Lower leg skin (tissue), 4 donors: ENCODE measurements at regions not wholly inside any gene's neighbourhood (a gene's known extent, or its start where the extent isn't known, plus 50 kb on each side); places are given as distances from the start of the nearest gene placed in this dataset.

Experiments used
- DNase-seq, 2 donors: peaks; one replicate each; pipeline ENCODE4 v3.0.0-alpha.2; 2019; ENCODE audit warnings: low spot score in 2 of 2
- H3K4me3 ChIP-seq: fragments of 200-600 bp; sonication (generic); 2 replicates; pipeline ENCODE4 v1.5.1; 2017; ENCODE audit warnings: mild to moderate bottlenecking, low read depth; ENCODE audit not compliant: poor library complexity, severe bottlenecking
- POLR2A ChIP-seq, 2 donors: fragments of 450-650 bp; IDR thresholded peaks; one replicate each; pipeline ENCODE4 v1.6.1; 2016 to 2017; ENCODE audit warnings: antibody characterized with exemption in 2 of 2, mild to moderate bottlenecking in 1 of 2, moderate library complexity in 1 of 2
- intact Hi-C: fragments of 100-400 bp; cut with DNase I; formaldehyde crosslinking; loops from one replicate; pipeline ENCODE4 v1.15.0; 2023; ENCODE audit warnings: low total_unique reads
- TF ChIP-seq, protein P1 (sequence below), 3 donors: fragments of 450-650 bp; IDR thresholded peaks; one replicate each; pipeline ENCODE4 v1.5.1; 2016; ENCODE audit warnings: antibody characterized with exemption in 3 of 3, mild to moderate bottlenecking in 3 of 3, moderate library complexity in 2 of 3

DNA sequence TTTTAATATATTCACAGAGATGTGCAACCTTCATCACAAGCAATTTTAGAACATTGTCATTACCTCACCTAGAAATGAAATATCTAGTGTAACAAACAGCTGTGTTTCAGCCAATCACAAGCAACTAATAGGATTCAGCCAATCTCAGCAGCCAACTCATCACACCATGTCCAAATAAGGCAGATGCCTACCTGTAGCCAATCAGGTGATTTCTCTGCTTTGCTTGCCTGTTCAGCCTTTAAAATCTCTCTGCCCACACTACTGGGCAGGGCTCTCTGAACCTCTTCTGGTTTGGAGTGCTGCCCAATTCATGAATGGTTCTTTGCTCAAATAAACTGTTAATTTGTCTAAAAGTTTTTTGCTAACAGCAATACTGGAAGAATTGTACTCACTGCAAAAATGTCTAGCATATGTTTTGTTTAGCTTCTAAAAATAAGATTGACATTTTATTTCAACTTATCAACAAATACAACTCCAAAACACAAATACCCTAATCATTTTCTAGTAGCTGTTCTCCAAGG, 52.4 kb upstream of the IGFBP7 start:
- intact Hi-C loops = no loop called here
- no peak overlapping the region for H3K4me3 ChIP-seq
- DNase-seq = no peak
- TF ChIP-seq, protein P1, sequence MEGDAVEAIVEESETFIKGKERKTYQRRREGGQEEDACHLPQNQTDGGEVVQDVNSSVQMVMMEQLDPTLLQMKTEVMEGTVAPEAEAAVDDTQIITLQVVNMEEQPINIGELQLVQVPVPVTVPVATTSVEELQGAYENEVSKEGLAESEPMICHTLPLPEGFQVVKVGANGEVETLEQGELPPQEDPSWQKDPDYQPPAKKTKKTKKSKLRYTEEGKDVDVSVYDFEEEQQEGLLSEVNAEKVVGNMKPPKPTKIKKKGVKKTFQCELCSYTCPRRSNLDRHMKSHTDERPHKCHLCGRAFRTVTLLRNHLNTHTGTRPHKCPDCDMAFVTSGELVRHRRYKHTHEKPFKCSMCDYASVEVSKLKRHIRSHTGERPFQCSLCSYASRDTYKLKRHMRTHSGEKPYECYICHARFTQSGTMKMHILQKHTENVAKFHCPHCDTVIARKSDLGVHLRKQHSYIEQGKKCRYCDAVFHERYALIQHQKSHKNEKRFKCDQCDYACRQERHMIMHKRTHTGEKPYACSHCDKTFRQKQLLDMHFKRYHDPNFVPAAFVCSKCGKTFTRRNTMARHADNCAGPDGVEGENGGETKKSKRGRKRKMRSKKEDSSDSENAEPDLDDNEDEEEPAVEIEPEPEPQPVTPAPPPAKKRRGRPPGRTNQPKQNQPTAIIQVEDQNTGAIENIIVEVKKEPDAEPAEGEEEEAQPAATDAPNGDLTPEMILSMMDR (IDR thresholded peaks at IDR 0.05) = no peak
- TF ChIP-seq POLR2A (IDR thresholded peaks at IDR 0.05) = no peak
